Adrenal gland (tissue), 9 donors: ENCODE measurements at regions not wholly inside any gene's neighbourhood (a gene's known extent, or its start where the extent isn't known, plus 50 kb on each side); places are given as distances from the start of the nearest gene placed in this dataset.

ENCODE experiments used
- DNase-seq, 7 donors: peaks; one replicate each; pipeline ENCODE4 v3.0.0-alpha.2; 2019 to 2020
- H3K27ac ChIP-seq, 5 donors: fragments of 200-600 bp; sonication (generic) in 4 of 5; 1 replicate in 3 of 5; 2 replicates in 2 of 5; pipeline versions ENCODE4 v1.5.1 to v1.8.0; 2016 to 2020; ENCODE audit warnings: mild to moderate bottlenecking in 1 of 5
- H3K27me3 ChIP-seq: fragments of 200-600 bp; 2 replicates; pipeline ENCODE4 v1.8.0; 2021
- H3K36me3 ChIP-seq, 2 donors: fragments of 200-600 bp; replicated peaks in 1 of 2; 1 replicate in 1 of 2; 2 replicates in 1 of 2; pipeline versions ENCODE4 v1.5.1 to v1.8.0; 2018 to 2022
- H3K4me1 ChIP-seq, 2 donors: fragments of 200-600 bp; replicated peaks in 1 of 2; 1 replicate in 1 of 2; 2 replicates in 1 of 2; pipeline versions ENCODE4 v1.5.1 to v1.8.0; 2018 to 2021
- H3K4me3 ChIP-seq, 4 donors: fragments of 200-600 bp; sonication (generic) in 3 of 4; one replicate each; pipeline ENCODE4 v1.5.1; 2016 to 2018
- H3K9me3 ChIP-seq, 3 donors: fragments of 200-600 bp; sonication (generic) in 1 of 3; replicated peaks in 1 of 3; 1 replicate in 2 of 3; 2 replicates in 1 of 3; pipeline versions ENCODE4 v1.5.1 to v1.8.0; 2016 to 2021
- POLR2A ChIP-seq, 2 donors: fragments of 450-650 bp; IDR thresholded peaks; one replicate each; pipeline ENCODE4 v1.6.1; 2017; ENCODE audit warnings: antibody characterized with exemption in 2 of 2, mild to moderate bottlenecking in 2 of 2, moderate library complexity in 1 of 2
- WGBS, 4 donors: extraction: QIAGEN DNeasy Blood & Tissue Kit in 2 of 4; methylation state at CpG; one replicate each; pipeline versions ENCODE4 v1.1.5 to v1.1.7; 2013 to 2017; 5-methylcytosine and 5-hydroxymethylcytosine counted together
- intact Hi-C, 2 donors: fragments of 100-400 bp; cut with DNase I; formaldehyde crosslinking; loops; one replicate each; pipeline versions ENCODE4 v1.14.1 to v1.15.0; 2022 to 2023
- TF ChIP-seq, protein P1 (sequence below), 6 experiments: fragments of 450-650 bp in 4 of 6; fragments of 200-600 bp in 2 of 6; sonication (generic) in 1 of 6; IDR thresholded peaks; 1 replicate in 5 of 6; 2 replicates in 1 of 6; pipeline versions ENCODE4 v1.5.1 to v1.8.0; 2016 to 2021; ENCODE audit warnings: antibody characterized with exemption in 6 of 6, mild to moderate bottlenecking in 2 of 6, moderate library complexity in 1 of 6
- donor health status: healthy with polysubstance abuse.
- donor health status: Bipolar disorder and iron deficiency.
- donor health status: DM: yes; HTN: yes; CAD: no.
- donor health status: DM: no; HTN: no; CAD: no.
- donor health status: DM: no; HTN: no; CAD: no.

DNA sequence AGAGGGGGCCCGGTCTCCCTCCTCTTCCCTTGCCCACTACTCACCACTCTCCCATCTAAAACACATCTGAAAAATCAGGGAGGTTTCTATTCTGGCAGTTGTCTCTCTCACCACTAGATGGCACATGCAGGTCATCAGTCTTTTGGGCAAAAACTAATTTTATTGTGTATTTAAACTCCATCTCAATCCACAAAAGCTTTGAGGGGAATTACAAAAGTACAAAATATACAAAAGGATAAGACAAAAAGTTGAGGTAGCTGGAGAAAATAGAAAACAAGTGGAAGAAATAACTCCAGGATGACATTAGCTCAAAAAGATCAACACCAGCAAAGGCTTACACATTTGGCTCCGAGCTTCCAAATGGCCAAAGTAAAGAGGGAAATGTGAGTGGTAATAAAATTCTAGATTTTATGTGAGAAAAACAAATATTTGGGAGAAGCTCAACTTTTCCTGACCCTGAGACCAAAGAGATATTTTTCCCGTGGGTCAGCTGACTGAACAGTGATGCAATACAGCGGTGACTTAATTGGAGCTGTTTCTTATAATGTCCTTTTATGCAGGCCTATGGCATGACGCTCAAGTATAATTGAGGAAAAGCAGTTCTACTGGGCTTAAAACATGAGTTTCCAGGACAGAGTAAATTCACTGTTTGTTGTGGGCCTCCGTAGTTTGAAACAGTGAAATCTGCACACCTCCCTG lies 79.8 kb upstream of the CHD6 start:
- H3K9me3 ChIP-seq: no peaks in the 10 kb centered on the region
- WGBS, 4 donors: 61 to 70% (median 69%) methylated on average over 6 of the region's 6 CpGs
- intact Hi-C loops: no loop called here
- H3K4me3 ChIP-seq: no peak overlapping the region
- peak in 2 of 7 donors; percentile 35 to 37 for DNase-seq
- no peaks in the 10 kb centered on the region for H3K36me3 ChIP-seq
- peaks cover 7 to 8% of the 10 kb centered on the region in 2 donors for H3K4me1 ChIP-seq
- H3K27me3 ChIP-seq: no peaks in the 10 kb centered on the region
- peak overlapping the region in 1 of 5 donors; percentile 88 for H3K27ac ChIP-seq
- no peak for TF ChIP-seq POLR2A (IDR thresholded peaks at IDR 0.05)
- TF ChIP-seq, protein P1, sequence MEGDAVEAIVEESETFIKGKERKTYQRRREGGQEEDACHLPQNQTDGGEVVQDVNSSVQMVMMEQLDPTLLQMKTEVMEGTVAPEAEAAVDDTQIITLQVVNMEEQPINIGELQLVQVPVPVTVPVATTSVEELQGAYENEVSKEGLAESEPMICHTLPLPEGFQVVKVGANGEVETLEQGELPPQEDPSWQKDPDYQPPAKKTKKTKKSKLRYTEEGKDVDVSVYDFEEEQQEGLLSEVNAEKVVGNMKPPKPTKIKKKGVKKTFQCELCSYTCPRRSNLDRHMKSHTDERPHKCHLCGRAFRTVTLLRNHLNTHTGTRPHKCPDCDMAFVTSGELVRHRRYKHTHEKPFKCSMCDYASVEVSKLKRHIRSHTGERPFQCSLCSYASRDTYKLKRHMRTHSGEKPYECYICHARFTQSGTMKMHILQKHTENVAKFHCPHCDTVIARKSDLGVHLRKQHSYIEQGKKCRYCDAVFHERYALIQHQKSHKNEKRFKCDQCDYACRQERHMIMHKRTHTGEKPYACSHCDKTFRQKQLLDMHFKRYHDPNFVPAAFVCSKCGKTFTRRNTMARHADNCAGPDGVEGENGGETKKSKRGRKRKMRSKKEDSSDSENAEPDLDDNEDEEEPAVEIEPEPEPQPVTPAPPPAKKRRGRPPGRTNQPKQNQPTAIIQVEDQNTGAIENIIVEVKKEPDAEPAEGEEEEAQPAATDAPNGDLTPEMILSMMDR (IDR thresholded peaks at IDR 0.05): peak; percentile 65 to 83 (median 74)

DNA sequence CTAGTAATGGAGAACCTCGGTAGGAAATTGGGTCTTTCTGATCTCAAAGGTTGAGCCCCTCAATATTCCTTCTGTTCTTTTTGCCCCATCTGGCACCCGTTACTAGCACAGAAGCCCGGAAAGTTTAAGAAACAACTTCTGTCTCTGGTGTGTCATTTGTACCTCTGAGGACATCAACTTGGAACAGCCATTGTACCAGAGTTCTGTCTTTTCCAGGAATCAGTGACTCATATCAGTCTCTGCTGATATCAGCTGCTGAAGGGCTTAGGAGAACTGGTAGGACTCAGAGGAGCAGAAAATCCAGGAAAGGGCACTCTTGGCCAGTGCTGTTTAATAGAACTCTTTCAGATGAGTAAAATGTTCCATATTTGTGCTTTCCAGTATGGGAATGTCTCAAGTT lies 78.3 kb upstream of the CHD6 start:
- peaks cover 7 to 8% of the 10 kb centered on the region in 2 donors for H3K4me1 ChIP-seq
- TF ChIP-seq POLR2A (IDR thresholded peaks at IDR 0.05): peak in 1 of 2 donors; percentile 58
- TF ChIP-seq, protein P1 (IDR thresholded peaks at IDR 0.05): no peak
- H3K9me3 ChIP-seq: no peaks in the 10 kb centered on the region
- no peaks in the 10 kb centered on the region for H3K36me3 ChIP-seq
- intact Hi-C loops: no loop called here
- 48 to 59% (median 54%) methylated on average over 3 of the region's 3 CpGs for WGBS, 4 donors
- no peak overlapping the region for H3K4me3 ChIP-seq
- no peaks in the 10 kb centered on the region for H3K27me3 ChIP-seq
- peak in 6 of 7 donors; percentile 41 to 83 (median 61) for DNase-seq
- peak overlapping the region; percentile 26 to 88 (median 67) for H3K27ac ChIP-seq

DNA sequence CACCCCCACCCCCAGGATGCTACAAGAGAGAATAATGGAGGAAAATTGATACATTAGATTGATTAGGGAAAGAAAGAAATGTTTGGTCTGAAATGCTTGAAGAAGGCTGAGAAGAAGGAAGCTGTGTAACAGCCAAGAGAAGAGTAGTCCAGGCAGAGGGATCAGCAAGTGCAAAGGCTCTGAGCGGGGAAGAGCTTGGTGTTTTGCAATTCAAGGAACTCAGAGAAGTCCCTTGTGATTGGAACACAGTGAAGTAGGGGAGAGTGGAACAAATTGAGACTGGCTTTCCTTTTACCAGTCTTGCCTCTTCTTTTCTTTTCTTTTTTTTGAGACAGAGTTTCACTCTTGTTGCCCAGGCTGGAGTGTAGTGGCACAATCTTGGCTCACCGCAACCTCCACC lies 76.6 kb upstream of the CHD6 start:
- Histone ChIP-seq H3K27me3 (no peaks in the 10 kb centered on the region), H3K27ac (no peak overlapping the region), H3K4me1 (peaks cover 7 to 8% of the 10 kb centered on the region in 2 donors), H3K36me3 (no peaks in the 10 kb centered on the region), H3K4me3 (no peak overlapping the region), H3K9me3 (no peaks in the 10 kb centered on the region)
- no peak for DNase-seq
- 89 to 91% (median 90%) methylated on average over 2 of the region's 2 CpGs for WGBS, 4 donors
- no peak for TF ChIP-seq POLR2A (IDR thresholded peaks at IDR 0.05)
- TF ChIP-seq, protein P1 (IDR thresholded peaks at IDR 0.05): no peak
- intact Hi-C loops: no loop called here

DNA sequence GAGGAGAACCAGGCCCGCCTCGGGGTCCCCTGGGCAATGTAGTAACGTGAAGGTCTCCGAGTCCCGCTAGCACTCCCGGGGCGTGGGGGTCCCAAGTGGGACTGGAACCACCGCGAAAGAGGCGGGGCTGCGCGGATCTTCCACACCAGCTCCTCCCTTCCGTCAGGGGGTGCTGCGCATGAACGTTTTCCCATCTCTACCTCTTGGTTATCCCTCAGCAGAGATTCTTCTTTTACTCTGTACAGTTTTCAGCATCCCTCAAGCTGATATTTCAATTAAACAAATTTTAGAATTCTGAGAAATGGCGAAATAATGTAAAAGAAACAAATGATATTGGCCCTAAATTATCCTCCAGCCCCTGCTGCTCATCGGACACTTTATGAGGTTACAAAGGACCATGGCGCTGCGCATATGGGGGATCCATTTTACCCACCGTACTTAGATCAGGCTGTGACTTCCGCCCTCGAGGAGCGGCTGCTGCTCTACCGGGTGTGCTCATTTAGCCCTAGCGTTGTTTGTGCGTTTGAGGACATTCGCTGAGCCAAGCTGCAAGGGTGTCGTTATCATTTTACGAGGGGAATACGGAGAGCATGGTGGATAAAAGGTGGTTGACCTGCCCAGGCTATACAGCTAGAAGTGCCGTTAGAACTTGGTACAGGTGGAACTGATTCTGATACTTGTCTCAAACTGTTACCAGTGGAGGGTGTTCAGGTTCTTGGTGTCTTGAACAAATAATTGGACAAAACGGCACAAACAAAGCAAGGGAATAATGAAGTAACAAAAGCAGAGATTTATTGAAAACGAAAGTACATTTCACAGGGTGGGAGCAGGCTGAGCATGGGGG lies 75.2 kb upstream of the CHD6 start:
- no peaks in the 10 kb centered on the region for H3K9me3 ChIP-seq
- no peaks in the 10 kb centered on the region for H3K36me3 ChIP-seq
- peaks cover 7 to 8% of the 10 kb centered on the region in 2 donors for H3K4me1 ChIP-seq
- peak; percentile 76 to 94 (median 86) for DNase-seq
- WGBS, 4 donors: 0 to 1% (median 0%) methylated on average over 26 to 33 of the region's 33 CpGs
- no peaks in the 10 kb centered on the region for H3K27me3 ChIP-seq
- H3K27ac ChIP-seq: peak overlapping the region in 4 of 5 donors; percentile 67 to 91 (median 85)
- TF ChIP-seq, protein P1 (IDR thresholded peaks at IDR 0.05): peak; percentile 33 to 70 (median 46)
- TF ChIP-seq POLR2A (IDR thresholded peaks at IDR 0.05): peak in 1 of 2 donors; percentile 75
- peak overlapping the region; percentile 53 to 81 (median 56) for H3K4me3 ChIP-seq
- intact Hi-C loops: no loop called here
